ENCODE measurements at regions not wholly inside any gene's neighbourhood (a gene's known extent, or its start where the extent isn't known, plus 50 kb on each side); places are given as distances from the start of the nearest gene placed in this dataset.

GRCh38 chrX:16440446-16440845, 209.5 kb upstream of the S100G start:
- TF ChIP-seq CTCF (IDR thresholded peaks at IDR 0.05) (no peak), POLR2AphosphoS5 (IDR thresholded peaks at IDR 0.05; ENCODE audit: low read depth, low read length) (no peak), REST (IDR thresholded peaks at IDR 0.05; ENCODE audit: insufficient read depth in 1 of 2, low read depth in 2 of 2, low read length in 1 of 2) (no peak)
